GM23338 (cell line): ENCODE measurements at regions not wholly inside any gene's neighbourhood (a gene's known extent, or its start where the extent isn't known, plus 50 kb on each side); places are given as distances from the start of the nearest gene placed in this dataset.
A peak's percentile ranks its signal among the peaks of the same experiment; 100 is the strongest.

ENCODE experiments used
- ATAC-seq: fragments of 200-7000 bp; cut with Tn5 transposase; 3 replicates; pipeline ENCODE4 v1.9.1; 2020
- DNase-seq: peaks from one replicate; pipeline ENCODE4 v3.0.0-alpha.2; 2015; ENCODE audit warnings: low spot score
- H2AFZ ChIP-seq: fragments of 200-600 bp; sonication (generic); 2 replicates; pipeline ENCODE4 v1.8.0; 2016; ENCODE audit warnings: antibody characterized with exemption, mild to moderate bottlenecking, moderate library complexity
- H3F3A ChIP-seq: fragments of 200-600 bp; sonication (generic); replicated peaks from 2 replicates; pipeline ENCODE4 v1.8.0; 2017; ENCODE audit warnings: antibody characterized with exemption, mixed run types, low read depth
- H3K27ac ChIP-seq: fragments of 200-600 bp; sonication (generic); 2 replicates; pipeline ENCODE4 v1.6.1; 2016; ENCODE audit warnings: low read depth
- H3K27me3 ChIP-seq: fragments of 200-600 bp; sonication (generic); 2 replicates; pipeline ENCODE4 v1.8.0; 2016; ENCODE audit warnings: mild to moderate bottlenecking, mixed run types, moderate library complexity; ENCODE audit not compliant: insufficient read depth
- H3K36me3 ChIP-seq: fragments of 200-600 bp; sonication (generic); 2 replicates; pipeline ENCODE4 v1.8.0; 2016; ENCODE audit warnings: mild to moderate bottlenecking; ENCODE audit not compliant: insufficient read depth
- H3K4me1 ChIP-seq: fragments of 200-600 bp; sonication (generic); 2 replicates; pipeline ENCODE4 v1.8.0; 2016; ENCODE audit warnings: mild to moderate bottlenecking, moderate library complexity; ENCODE audit not compliant: insufficient read depth
- H3K4me2 ChIP-seq: fragments of 200-600 bp; sonication (generic); 2 replicates; pipeline ENCODE4 v1.7.1; 2017; ENCODE audit warnings: mixed run types
- H3K4me3 ChIP-seq: fragments of 200-600 bp; sonication (generic); 2 replicates; pipeline ENCODE4 v1.6.1; 2016; ENCODE audit warnings: mixed run types
- H3K79me2 ChIP-seq: fragments of 200-600 bp; sonication (generic); replicated peaks from 2 replicates; pipeline ENCODE4 v1.8.0; 2017; ENCODE audit warnings: mild to moderate bottlenecking; ENCODE audit not compliant: insufficient read depth
- H3K9me2 ChIP-seq: fragments of 200-600 bp; sonication (generic); 2 replicates; pipeline ENCODE4 v1.8.0; 2017; ENCODE audit not compliant: insufficient read depth
- H4K20me1 ChIP-seq: fragments of 200-600 bp; sonication (generic); replicated peaks from 2 replicates; pipeline ENCODE4 v1.8.0; 2017; ENCODE audit warnings: mild to moderate bottlenecking; ENCODE audit not compliant: insufficient read depth
- H3K27ac Mint-ChIP-seq: 2 replicates; pipeline ENCODE4 v1.8.0; 2020; ENCODE audit warnings: inconsistent platforms, mild to moderate bottlenecking, moderate library complexity, mixed read lengths
- H3K27me3 Mint-ChIP-seq: 3 replicates; pipeline ENCODE4 v1.8.0; 2022; ENCODE audit warnings: low read depth, mild to moderate bottlenecking, moderate library complexity, mixed read lengths, inconsistent platforms; ENCODE audit not compliant: insufficient read depth, poor library complexity
- H3K36me3 Mint-ChIP-seq: 3 replicates; pipeline ENCODE4 v1.8.0; 2021; ENCODE audit warnings: low read depth, mild to moderate bottlenecking, inconsistent platforms, moderate library complexity, mixed read lengths
- H3K4me1 Mint-ChIP-seq: 3 replicates; pipeline ENCODE4 v1.8.0; 2020; ENCODE audit warnings: mild to moderate bottlenecking, inconsistent platforms, mixed read lengths
- H3K4me3 Mint-ChIP-seq: 3 replicates; pipeline ENCODE4 v1.8.0; 2021; ENCODE audit warnings: moderate library complexity, mild to moderate bottlenecking, inconsistent platforms, mixed read lengths
- H3K9me3 Mint-ChIP-seq: 3 replicates; pipeline ENCODE4 v1.8.0; 2020; ENCODE audit warnings: moderate library complexity, mild to moderate bottlenecking, inconsistent platforms, mixed read lengths
- EZH2 ChIP-seq: fragments of 200-600 bp; sonication (generic); IDR thresholded peaks from one replicate; pipeline ENCODE4 v1.8.0; 2017; ENCODE audit warnings: antibody characterized with exemption, mild to moderate bottlenecking, low read depth; ENCODE audit not compliant: unreplicated experiment
- NANOG ChIP-seq: IDR thresholded peaks from 2 replicates; pipeline ENCODE4 v1.6.1; 2016; ENCODE audit warnings: antibody characterized with exemption, borderline replicate concordance
- POLR2AphosphoS5 ChIP-seq: IDR thresholded peaks from 2 replicates; pipeline ENCODE4 v1.6.1; 2016; ENCODE audit warnings: antibody characterized with exemption, low read depth
- STAT1 ChIP-seq: IDR thresholded peaks from one replicate; pipeline ENCODE4 v1.6.1; 2016; ENCODE audit warnings: antibody characterized with exemption; ENCODE audit not compliant: unreplicated experiment
- TF ChIP-seq, protein P1 (sequence below): fragments of 250-450 bp; sonication (Bioruptor Pico); IDR thresholded peaks from 2 replicates; pipeline ENCODE4 v1.5.0; 2020; ENCODE audit warnings: mild to moderate bottlenecking, moderate library complexity
- TF ChIP-seq, protein P2 (sequence below), 2 experiments: fragments of 200-600 bp in 1 of 2; sonication (generic) in 1 of 2; conservative IDR thresholded peaks; 2 replicates each; pipeline versions ENCODE4 v1.5.1 to v1.6.1; 2016 to 2017; ENCODE audit warnings: antibody characterized with exemption in 2 of 2, low read depth in 2 of 2, mild to moderate bottlenecking in 2 of 2, moderate library complexity in 1 of 2

DNA sequence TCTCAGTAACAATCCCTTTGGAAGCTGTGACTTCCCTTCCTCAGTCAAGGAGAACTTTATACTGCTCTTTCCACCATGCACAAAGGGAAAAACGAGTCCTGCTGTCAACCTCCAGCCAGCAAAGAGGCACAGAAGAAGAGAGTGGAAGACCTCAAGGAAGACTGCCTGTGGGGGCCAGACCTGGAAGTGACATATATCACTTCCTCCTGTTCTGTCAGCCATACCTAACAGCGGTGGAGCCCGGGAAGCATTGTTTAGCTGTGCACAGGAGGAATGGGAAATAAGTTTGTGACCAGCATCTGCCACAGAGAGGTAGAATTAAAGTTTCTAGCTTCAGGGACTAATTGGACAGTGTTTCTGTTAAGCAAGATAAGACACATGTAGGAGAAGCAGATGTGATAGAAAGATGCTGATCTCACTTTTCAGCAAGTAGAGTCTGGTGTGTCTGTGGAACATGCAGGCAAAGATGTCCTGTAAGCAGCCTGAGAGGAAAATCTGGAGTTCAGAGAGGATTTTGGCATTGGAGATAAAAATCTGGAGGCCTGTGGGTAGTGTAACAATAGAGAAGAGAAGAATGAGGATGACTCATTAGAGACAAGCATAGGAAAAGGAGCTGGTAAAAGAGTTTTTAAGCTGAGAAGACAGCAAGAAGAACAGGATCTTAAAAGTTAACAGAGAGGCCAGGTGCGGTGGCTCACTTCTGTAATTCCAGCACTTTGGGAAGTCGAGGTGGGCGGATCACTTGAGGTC lies 141.6 kb upstream of the CPSF6 start (continued):
- TF ChIP-seq, protein P1, sequence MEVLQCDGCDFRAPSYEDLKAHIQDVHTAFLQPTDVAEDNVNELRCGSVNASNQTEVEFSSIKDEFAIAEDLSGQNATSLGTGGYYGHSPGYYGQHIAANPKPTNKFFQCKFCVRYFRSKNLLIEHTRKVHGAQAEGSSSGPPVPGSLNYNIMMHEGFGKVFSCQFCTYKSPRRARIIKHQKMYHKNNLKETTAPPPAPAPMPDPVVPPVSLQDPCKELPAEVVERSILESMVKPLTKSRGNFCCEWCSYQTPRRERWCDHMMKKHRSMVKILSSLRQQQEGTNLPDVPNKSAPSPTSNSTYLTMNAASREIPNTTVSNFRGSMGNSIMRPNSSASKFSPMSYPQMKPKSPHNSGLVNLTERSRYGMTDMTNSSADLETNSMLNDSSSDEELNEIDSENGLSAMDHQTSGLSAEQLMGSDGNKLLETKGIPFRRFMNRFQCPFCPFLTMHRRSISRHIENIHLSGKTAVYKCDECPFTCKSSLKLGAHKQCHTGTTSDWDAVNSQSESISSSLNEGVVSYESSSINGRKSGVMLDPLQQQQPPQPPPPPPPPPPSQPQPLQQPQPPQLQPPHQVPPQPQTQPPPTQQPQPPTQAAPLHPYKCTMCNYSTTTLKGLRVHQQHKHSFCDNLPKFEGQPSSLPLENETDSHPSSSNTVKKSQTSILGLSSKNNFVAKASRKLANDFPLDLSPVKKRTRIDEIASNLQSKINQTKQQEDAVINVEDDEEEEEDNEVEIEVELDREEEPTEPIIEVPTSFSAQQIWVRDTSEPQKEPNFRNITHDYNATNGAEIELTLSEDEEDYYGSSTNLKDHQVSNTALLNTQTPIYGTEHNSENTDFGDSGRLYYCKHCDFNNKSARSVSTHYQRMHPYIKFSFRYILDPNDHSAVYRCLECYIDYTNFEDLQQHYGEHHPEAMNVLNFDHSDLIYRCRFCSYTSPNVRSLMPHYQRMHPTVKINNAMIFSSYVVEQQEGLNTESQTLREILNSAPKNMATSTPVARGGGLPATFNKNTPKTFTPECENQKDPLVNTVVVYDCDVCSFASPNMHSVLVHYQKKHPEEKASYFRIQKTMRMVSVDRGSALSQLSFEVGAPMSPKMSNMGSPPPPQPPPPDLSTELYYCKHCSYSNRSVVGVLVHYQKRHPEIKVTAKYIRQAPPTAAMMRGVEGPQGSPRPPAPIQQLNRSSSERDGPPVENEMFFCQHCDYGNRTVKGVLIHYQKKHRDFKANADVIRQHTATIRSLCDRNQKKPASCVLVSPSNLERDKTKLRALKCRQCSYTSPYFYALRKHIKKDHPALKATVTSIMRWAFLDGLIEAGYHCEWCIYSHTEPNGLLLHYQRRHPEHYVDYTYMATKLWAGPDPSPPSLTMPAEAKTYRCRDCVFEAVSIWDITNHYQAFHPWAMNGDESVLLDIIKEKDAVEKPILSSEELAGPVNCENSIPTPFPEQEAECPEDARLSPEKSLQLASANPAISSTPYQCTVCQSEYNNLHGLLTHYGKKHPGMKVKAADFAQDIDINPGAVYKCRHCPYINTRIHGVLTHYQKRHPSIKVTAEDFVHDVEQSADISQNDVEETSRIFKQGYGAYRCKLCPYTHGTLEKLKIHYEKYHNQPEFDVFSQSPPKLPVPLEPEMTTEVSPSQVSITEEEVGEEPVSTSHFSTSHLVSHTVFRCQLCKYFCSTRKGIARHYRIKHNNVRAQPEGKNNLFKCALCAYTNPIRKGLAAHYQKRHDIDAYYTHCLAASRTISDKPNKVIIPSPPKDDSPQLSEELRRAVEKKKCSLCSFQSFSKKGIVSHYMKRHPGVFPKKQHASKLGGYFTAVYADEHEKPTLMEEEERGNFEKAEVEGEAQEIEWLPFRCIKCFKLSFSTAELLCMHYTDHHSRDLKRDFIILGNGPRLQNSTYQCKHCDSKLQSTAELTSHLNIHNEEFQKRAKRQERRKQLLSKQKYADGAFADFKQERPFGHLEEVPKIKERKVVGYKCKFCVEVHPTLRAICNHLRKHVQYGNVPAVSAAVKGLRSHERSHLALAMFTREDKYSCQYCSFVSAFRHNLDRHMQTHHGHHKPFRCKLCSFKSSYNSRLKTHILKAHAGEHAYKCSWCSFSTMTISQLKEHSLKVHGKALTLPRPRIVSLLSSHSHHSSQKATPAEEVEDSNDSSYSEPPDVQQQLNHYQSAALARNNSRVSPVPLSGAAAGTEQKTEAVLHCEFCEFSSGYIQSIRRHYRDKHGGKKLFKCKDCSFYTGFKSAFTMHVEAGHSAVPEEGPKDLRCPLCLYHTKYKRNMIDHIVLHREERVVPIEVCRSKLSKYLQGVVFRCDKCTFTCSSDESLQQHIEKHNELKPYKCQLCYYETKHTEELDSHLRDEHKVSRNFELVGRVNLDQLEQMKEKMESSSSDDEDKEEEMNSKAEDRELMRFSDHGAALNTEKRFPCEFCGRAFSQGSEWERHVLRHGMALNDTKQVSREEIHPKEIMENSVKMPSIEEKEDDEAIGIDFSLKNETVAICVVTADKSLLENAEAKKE, result no peak

DNA sequence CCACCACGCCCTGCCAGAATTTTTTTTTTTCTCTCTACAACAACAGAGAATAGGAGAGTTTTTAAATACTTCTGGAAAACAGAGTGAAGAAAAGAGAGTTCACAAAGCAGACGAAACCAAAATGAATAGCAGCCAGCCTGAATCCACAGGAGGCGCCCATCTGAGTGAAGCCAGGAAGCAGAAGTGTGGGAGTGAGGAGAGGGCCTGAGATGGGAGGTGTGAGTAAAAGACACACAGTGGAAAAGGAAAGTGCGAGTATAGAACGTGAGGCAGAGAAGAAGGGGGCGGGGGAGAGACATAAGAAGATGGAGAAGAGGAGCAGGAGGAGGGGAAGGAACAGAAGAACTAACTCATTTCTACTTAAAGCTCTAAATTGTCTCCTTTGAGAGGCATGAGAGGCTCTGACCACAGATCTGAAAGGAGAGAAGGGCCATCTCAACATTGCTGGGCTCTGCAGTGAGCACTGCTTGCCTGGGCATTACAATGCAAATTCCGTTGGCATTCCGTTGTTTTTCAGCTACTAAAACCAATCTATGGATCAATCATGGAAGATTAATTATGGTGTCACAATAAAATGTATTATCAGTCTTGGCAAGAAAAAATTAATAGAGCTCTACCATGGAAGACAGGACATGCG lies 140.1 kb upstream of the CPSF6 start:
- peaks cover 3% of the 10 kb centered on the region for H3K27me3 Mint-ChIP-seq
- peaks cover 24% of the 10 kb centered on the region for H3K4me1 ChIP-seq
- H3K27ac Mint-ChIP-seq, result peak overlapping the region; percentile 17; the same call in 1 of the 2 replicates
- peak overlapping the region; percentile 64; the same call in 1 of the 2 replicates for H3K4me2 ChIP-seq
- H3K27me3 ChIP-seq, result no peaks in the 10 kb centered on the region
- peak overlapping the region; percentile 78; the same call in 1 of the 2 replicates for H3K27ac ChIP-seq
- DNase-seq, result peak; percentile 32
- H3K36me3 ChIP-seq, result no peaks in the 10 kb centered on the region
- H3K9me3 Mint-ChIP-seq, result no peaks in the 10 kb centered on the region; the same call in 2 of the 3 replicates
- H2AFZ ChIP-seq, result peak overlapping the region; percentile 90
- H3F3A ChIP-seq, result no peaks in the 10 kb centered on the region
- H4K20me1 ChIP-seq, result no peaks in the 10 kb centered on the region
- peaks cover 4% of the 10 kb centered on the region; the same call in 1 of the 2 replicates for H3K9me2 ChIP-seq
- H3K4me1 Mint-ChIP-seq, result peaks cover 9% of the 10 kb centered on the region
- H3K4me3 Mint-ChIP-seq, result no peak overlapping the region; the same call in 2 of the 3 replicates
- ATAC-seq, result peak; percentile 78
- no peaks in the 10 kb centered on the region for H3K79me2 ChIP-seq
- no peak overlapping the region for H3K4me3 ChIP-seq
- no peaks in the 10 kb centered on the region for H3K36me3 Mint-ChIP-seq
- TF ChIP-seq EZH2 (no peak), POLR2AphosphoS5 (no peak), STAT1 (no peak), NANOG (no peak)
- TF ChIP-seq, protein P2, sequence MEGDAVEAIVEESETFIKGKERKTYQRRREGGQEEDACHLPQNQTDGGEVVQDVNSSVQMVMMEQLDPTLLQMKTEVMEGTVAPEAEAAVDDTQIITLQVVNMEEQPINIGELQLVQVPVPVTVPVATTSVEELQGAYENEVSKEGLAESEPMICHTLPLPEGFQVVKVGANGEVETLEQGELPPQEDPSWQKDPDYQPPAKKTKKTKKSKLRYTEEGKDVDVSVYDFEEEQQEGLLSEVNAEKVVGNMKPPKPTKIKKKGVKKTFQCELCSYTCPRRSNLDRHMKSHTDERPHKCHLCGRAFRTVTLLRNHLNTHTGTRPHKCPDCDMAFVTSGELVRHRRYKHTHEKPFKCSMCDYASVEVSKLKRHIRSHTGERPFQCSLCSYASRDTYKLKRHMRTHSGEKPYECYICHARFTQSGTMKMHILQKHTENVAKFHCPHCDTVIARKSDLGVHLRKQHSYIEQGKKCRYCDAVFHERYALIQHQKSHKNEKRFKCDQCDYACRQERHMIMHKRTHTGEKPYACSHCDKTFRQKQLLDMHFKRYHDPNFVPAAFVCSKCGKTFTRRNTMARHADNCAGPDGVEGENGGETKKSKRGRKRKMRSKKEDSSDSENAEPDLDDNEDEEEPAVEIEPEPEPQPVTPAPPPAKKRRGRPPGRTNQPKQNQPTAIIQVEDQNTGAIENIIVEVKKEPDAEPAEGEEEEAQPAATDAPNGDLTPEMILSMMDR (conservative IDR thresholded peaks at IDR 0.05; ENCODE audit: low read depth in 2 of 2), result peak in 1 of 2 experiments; percentile 2; a peak in 1 of 4 replicates
